H9 (cell line): ENCODE measurements at regions not wholly inside any gene's neighbourhood (a gene's known extent, or its start where the extent isn't known, plus 50 kb on each side); places are given as distances from the start of the nearest gene placed in this dataset.

Experiments used
- DNase-seq: peaks from one replicate; pipeline ENCODE4 v3.0.0-alpha.2; 2017
- H2AFZ ChIP-seq: one replicate; pipeline ENCODE4 v1.6.1; 2013; ENCODE audit warnings: mild to moderate bottlenecking, low read length, control low read depth, moderate library complexity
- H2AK5ac ChIP-seq: 2 replicates; pipeline ENCODE4 v1.6.1; 2013; ENCODE audit warnings: low read length, control low read depth, mixed read lengths; ENCODE audit not compliant: insufficient read length
- H2BK120ac ChIP-seq: one replicate; pipeline ENCODE4 v1.6.1; 2013; ENCODE audit warnings: low read depth, mild to moderate bottlenecking, low read length, control low read depth, inconsistent platforms; ENCODE audit not compliant: poor library complexity, severe bottlenecking
- H2BK12ac ChIP-seq: 2 replicates; pipeline ENCODE4 v1.6.1; 2013; ENCODE audit warnings: low read length, control low read depth, mixed read lengths, low read depth; ENCODE audit not compliant: insufficient read length
- H2BK15ac ChIP-seq: 2 replicates; pipeline ENCODE4 v1.6.1; 2013; ENCODE audit warnings: low read depth, low read length, control low read depth
- H2BK20ac ChIP-seq: one replicate; pipeline ENCODE4 v1.6.1; 2013; ENCODE audit warnings: low read depth, mild to moderate bottlenecking, low read length, control low read depth, inconsistent platforms; ENCODE audit not compliant: poor library complexity, severe bottlenecking
- H2BK5ac ChIP-seq: 2 replicates; pipeline ENCODE4 v1.6.1; 2013; ENCODE audit warnings: low read length, control low read depth, mixed read lengths; ENCODE audit not compliant: insufficient read length
- H3K14ac ChIP-seq: 2 replicates; pipeline ENCODE4 v1.6.1; 2013; ENCODE audit warnings: low read length, control low read depth; ENCODE audit not compliant: insufficient read depth
- H3K18ac ChIP-seq: 2 replicates; pipeline ENCODE4 v1.6.1; 2013; ENCODE audit warnings: low read depth, mild to moderate bottlenecking, mixed read lengths, low read length, control low read depth; ENCODE audit not compliant: insufficient read length
- H3K23ac ChIP-seq: 2 replicates; pipeline ENCODE4 v1.6.1; 2013; ENCODE audit warnings: low read length, control low read depth, mixed read lengths, low read depth; ENCODE audit not compliant: insufficient read length
- H3K23me2 ChIP-seq: 2 replicates; pipeline ENCODE4 v1.6.1; 2013; ENCODE audit warnings: low read depth, mild to moderate bottlenecking, mixed read lengths, low read length, control low read depth; ENCODE audit not compliant: insufficient read length, poor library complexity, severe bottlenecking
- H3K27ac ChIP-seq: 2 replicates; pipeline ENCODE4 v1.5.1; 2013; ENCODE audit warnings: low read length, control low read depth, mixed read lengths, low read depth; ENCODE audit not compliant: insufficient read length
- H3K27me3 ChIP-seq: 2 replicates; pipeline ENCODE4 v1.6.1; 2013; ENCODE audit warnings: low read length, control low read depth, inconsistent platforms; ENCODE audit not compliant: insufficient read depth
- H3K4ac ChIP-seq: 2 replicates; pipeline ENCODE4 v1.6.1; 2013; ENCODE audit warnings: low read depth, mild to moderate bottlenecking, control low read depth, inconsistent platforms, low read length, moderate library complexity
- H3K4me1 ChIP-seq: 2 replicates; pipeline ENCODE4 v1.6.1; 2013; ENCODE audit warnings: low read length, control low read depth, inconsistent platforms; ENCODE audit not compliant: insufficient read depth
- H3K4me2 ChIP-seq: 2 replicates; pipeline ENCODE4 v1.6.1; 2013; ENCODE audit warnings: low read length, control low read depth, mixed read lengths; ENCODE audit not compliant: insufficient read length, insufficient read depth
- H3K56ac ChIP-seq: 2 replicates; pipeline ENCODE4 v1.6.1; 2013; ENCODE audit warnings: low read depth, mild to moderate bottlenecking, mixed read lengths, low read length, control low read depth; ENCODE audit not compliant: insufficient read length
- H3K79me1 ChIP-seq: 2 replicates; pipeline ENCODE4 v1.6.1; 2013; ENCODE audit warnings: low read depth, mild to moderate bottlenecking, moderate library complexity, low read length, control low read depth, inconsistent platforms; ENCODE audit not compliant: insufficient read depth, poor library complexity, severe bottlenecking
- H3K79me2 ChIP-seq: 2 replicates; pipeline ENCODE4 v1.6.1; 2013; ENCODE audit warnings: low read length, control low read depth, inconsistent platforms; ENCODE audit not compliant: insufficient read depth
- H3K9ac ChIP-seq: 2 replicates; pipeline ENCODE4 v1.6.1; 2013; ENCODE audit warnings: low read length, control low read depth, mixed read lengths; ENCODE audit not compliant: insufficient read length; ENCODE audit errors: extremely low read depth
- H3K9me3 ChIP-seq: one replicate; pipeline ENCODE4 v1.6.1; 2013; ENCODE audit warnings: low read depth, low read length, inconsistent platforms; ENCODE audit not compliant: control insufficient read depth
- H3T11ph ChIP-seq: one replicate; pipeline ENCODE4 v1.6.1; 2013; ENCODE audit warnings: mild to moderate bottlenecking, low read length, control low read depth, inconsistent platforms
- H4K20me1 ChIP-seq: one replicate; pipeline ENCODE4 v1.6.1; 2013; ENCODE audit not compliant: control insufficient read depth, insufficient read length, insufficient read depth
- H4K5ac ChIP-seq: 2 replicates; pipeline ENCODE4 v1.6.1; 2013; ENCODE audit warnings: low read depth, mild to moderate bottlenecking, mixed read lengths, low read length, control low read depth; ENCODE audit not compliant: insufficient read length
- H4K8ac ChIP-seq: replicated peaks from 2 replicates; pipeline ENCODE4 v1.6.1; 2013; ENCODE audit warnings: low read length, control low read depth, mixed read lengths, low read depth; ENCODE audit not compliant: insufficient read length
- H4K91ac ChIP-seq: 2 replicates; pipeline ENCODE4 v1.6.1; 2013; ENCODE audit warnings: low read depth, mild to moderate bottlenecking, moderate library complexity, mixed read lengths, low read length, control low read depth; ENCODE audit not compliant: insufficient read length
- H3K27ac Mint-ChIP-seq, 3 experiments: 2 replicates in 2 of 3; 3 replicates in 1 of 3; pipeline ENCODE4 v1.8.0; 2020 to 2021; ENCODE audit warnings: mixed read lengths in 3 of 3, mild to moderate bottlenecking in 1 of 3, moderate library complexity in 1 of 3
- H3K27me3 Mint-ChIP-seq: 2 replicates; pipeline ENCODE4 v1.8.0; 2021; ENCODE audit warnings: low read depth, mild to moderate bottlenecking, moderate library complexity, mixed read lengths
- H3K36me3 Mint-ChIP-seq, 3 experiments: 2 replicates in 2 of 3; 3 replicates in 1 of 3; pipeline ENCODE4 v1.8.0; 2020 to 2021; ENCODE audit warnings: low read depth in 3 of 3, mixed read lengths in 3 of 3; ENCODE audit not compliant: insufficient read depth in 1 of 3
- H3K4me1 Mint-ChIP-seq, 2 experiments: 2 replicates each; pipeline ENCODE4 v1.8.0; 2020; ENCODE audit warnings: mixed read lengths in 2 of 2
- H3K4me3 Mint-ChIP-seq, 2 experiments: 2 replicates in 1 of 2; 3 replicates in 1 of 2; pipeline ENCODE4 v1.8.0; 2020 to 2021; ENCODE audit warnings: mild to moderate bottlenecking in 2 of 2, mixed read lengths in 2 of 2, moderate library complexity in 1 of 2
- H3K9me3 Mint-ChIP-seq, 2 experiments: 2 replicates in 1 of 2; 3 replicates in 1 of 2; pipeline ENCODE4 v1.8.0; 2020; ENCODE audit warnings: mild to moderate bottlenecking in 2 of 2, mixed read lengths in 2 of 2, moderate library complexity in 1 of 2
- WGBS: extraction: QIAGEN DNeasy Blood & Tissue Kit; methylation state at CpG from one replicate; pipeline ENCODE4 v1.1.7; 2013; ENCODE audit warnings: missing lambda C conversion rate, low lambda C conversion rate, mixed read lengths; ENCODE audit not compliant: insufficient read length; ENCODE audit errors: extremely low coverage; 5-methylcytosine and 5-hydroxymethylcytosine counted together
- TF ChIP-seq, protein P1 (sequence below): fragments of 200-600 bp; sonication (generic); conservative IDR thresholded peaks from 3 replicates; pipeline ENCODE4 v1.8.0; 2021; ENCODE audit warnings: antibody characterized with exemption, mild to moderate bottlenecking

- Histone ChIP-seq H3K4ac (no peak overlapping the region), H3T11ph (no peak overlapping the region), H2AK5ac (no peak overlapping the region), H3K14ac (no peak overlapping the region), H2BK12ac (no peak overlapping the region), H3K79me2 (no peaks in the 10 kb centered on the region), H3K56ac (no peak overlapping the region), H3K9me3 (no peaks in the 10 kb centered on the region), H3K79me1 (no peaks in the 10 kb centered on the region), H4K8ac (no peak overlapping the region), H3K23me2 (no peaks in the 10 kb centered on the region), H3K27ac (no peak overlapping the region), H2BK5ac (no peak overlapping the region), H2BK20ac (no peak overlapping the region), H4K91ac (no peak overlapping the region), H3K9ac (no peak overlapping the region), H4K5ac (no peak overlapping the region), H2BK15ac (no peak overlapping the region), H3K4me1 (no peaks in the 10 kb centered on the region; the same call in 1 of the 2 replicates), H3K18ac (no peak overlapping the region), H2BK120ac (no peak overlapping the region), H4K20me1 (no peaks in the 10 kb centered on the region), H3K27me3 (no peaks in the 10 kb centered on the region), H3K23ac (no peak overlapping the region), H3K4me2 (no peak overlapping the region), H2AFZ (no peak overlapping the region)
- H3K36me3 Mint-ChIP-seq = peaks cover 0 to 5% (median 0%) of the 10 kb centered on the region in 3 experiments; a peak in 2 of 7 replicates
- no peak overlapping the region for H3K4me3 Mint-ChIP-seq
- H3K27me3 Mint-ChIP-seq = no peaks in the 10 kb centered on the region
- H3K27ac Mint-ChIP-seq = no peak overlapping the region
- no peak for DNase-seq
- TF ChIP-seq, protein P1, sequence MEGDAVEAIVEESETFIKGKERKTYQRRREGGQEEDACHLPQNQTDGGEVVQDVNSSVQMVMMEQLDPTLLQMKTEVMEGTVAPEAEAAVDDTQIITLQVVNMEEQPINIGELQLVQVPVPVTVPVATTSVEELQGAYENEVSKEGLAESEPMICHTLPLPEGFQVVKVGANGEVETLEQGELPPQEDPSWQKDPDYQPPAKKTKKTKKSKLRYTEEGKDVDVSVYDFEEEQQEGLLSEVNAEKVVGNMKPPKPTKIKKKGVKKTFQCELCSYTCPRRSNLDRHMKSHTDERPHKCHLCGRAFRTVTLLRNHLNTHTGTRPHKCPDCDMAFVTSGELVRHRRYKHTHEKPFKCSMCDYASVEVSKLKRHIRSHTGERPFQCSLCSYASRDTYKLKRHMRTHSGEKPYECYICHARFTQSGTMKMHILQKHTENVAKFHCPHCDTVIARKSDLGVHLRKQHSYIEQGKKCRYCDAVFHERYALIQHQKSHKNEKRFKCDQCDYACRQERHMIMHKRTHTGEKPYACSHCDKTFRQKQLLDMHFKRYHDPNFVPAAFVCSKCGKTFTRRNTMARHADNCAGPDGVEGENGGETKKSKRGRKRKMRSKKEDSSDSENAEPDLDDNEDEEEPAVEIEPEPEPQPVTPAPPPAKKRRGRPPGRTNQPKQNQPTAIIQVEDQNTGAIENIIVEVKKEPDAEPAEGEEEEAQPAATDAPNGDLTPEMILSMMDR = no peak
- peaks cover 15 to 16% of the 10 kb centered on the region in 2 experiments for H3K4me1 Mint-ChIP-seq
- H3K9me3 Mint-ChIP-seq = peaks cover 0 to 3% of the 10 kb centered on the region in 2 experiments; a peak in 1 of 5 replicates
- WGBS = no CpG with 5 or more reads among the region's 2 CpGs
These were observed 631.6 kb downstream of the PCDH18 start for GRCh38 chr4:136900696-136901095.
